Neural cell (in vitro differentiated cells): ENCODE measurements at regions not wholly inside any gene's neighbourhood (a gene's known extent, or its start where the extent isn't known, plus 50 kb on each side); places are given as distances from the start of the nearest gene placed in this dataset.

Source experiments
- CTCF ChIP-seq: fragments of 450-650 bp; IDR thresholded peaks from 2 replicates; pipeline ENCODE4 v1.5.1; 2014; ENCODE audit warnings: antibody characterized with exemption, mild to moderate bottlenecking, moderate library complexity; ENCODE audit not compliant: poor library complexity, severe bottlenecking
- EP300 ChIP-seq: fragments of 450-650 bp; conservative IDR thresholded peaks from 2 replicates; pipeline ENCODE4 v1.6.1; 2014; ENCODE audit warnings: antibody characterized with exemption, mild to moderate bottlenecking, moderate library complexity; ENCODE audit not compliant: poor library complexity, severe bottlenecking
- EZH2 ChIP-seq: fragments of 200-600, 300-800 bp; shearing (Covaris generic), sonication (generic); IDR thresholded peaks from 2 replicates; pipeline ENCODE4 v1.6.1; 2014; ENCODE audit warnings: antibody characterized with exemption, low read length, borderline replicate concordance, mild to moderate bottlenecking; ENCODE audit not compliant: insufficient read depth, poor library complexity, severe bottlenecking
- POLR2AphosphoS5 ChIP-seq: IDR thresholded peaks from 2 replicates; pipeline ENCODE4 v1.6.1; 2012
- RAD21 ChIP-seq: fragments of 450-650 bp; conservative IDR thresholded peaks from 2 replicates; pipeline ENCODE4 v1.6.1; 2014; ENCODE audit warnings: antibody characterized with exemption, mild to moderate bottlenecking, moderate library complexity
- REST ChIP-seq: IDR thresholded peaks from 2 replicates; pipeline ENCODE4 v1.6.1; 2012; ENCODE audit warnings: borderline replicate concordance
- SMC3 ChIP-seq: fragments of 450-650 bp; conservative IDR thresholded peaks from 2 replicates; pipeline ENCODE4 v1.6.1; 2014; ENCODE audit warnings: antibody characterized with exemption, mild to moderate bottlenecking, moderate library complexity; ENCODE audit not compliant: poor library complexity
- TAF1 ChIP-seq: IDR thresholded peaks from 2 replicates; pipeline ENCODE4 v1.6.1; 2012; ENCODE audit warnings: low read depth

- TF ChIP-seq TAF1 (no peak), EZH2 (no peak), REST (no peak), CTCF (no peak), EP300 (no peak), SMC3 (no peak), RAD21 (no peak), POLR2AphosphoS5 (no peak)
Measured at GRCh38 chr4:33494150-33494549, 2750.2 kb downstream of the ARAP2 start.
